Panc1 (cell line): ENCODE measurements at regions not wholly inside any gene's neighbourhood (a gene's known extent, or its start where the extent isn't known, plus 50 kb on each side); places are given as distances from the start of the nearest gene placed in this dataset.

Experiments used
- ATAC-seq: fragments of 200-7000 bp; cut with Tn5 transposase; 2 replicates; pipeline ENCODE4 v1.9.1; 2020; ENCODE audit warnings: mild to moderate bottlenecking, moderate library complexity
- BruUV-seq: library from RNA; stranded (reverse); fragments of 400-500 nt; replicated peaks from 2 replicates; lab custom pipeline; 2021; lab: Mats Ljungman, UMichigan
- CTCF ChIA-PET: fragments of 300-600 bp; sonication (Branson Sonifier 250); formaldehyde crosslinking; loops from one replicate; lab custom pipeline; 2022; ENCODE audit warnings: antibody characterized with exemption; lab: Charles Lee
- POLR2A ChIA-PET: fragments of 300-600 bp; sonication (Branson Sonifier 250); formaldehyde crosslinking; loops from one replicate; lab custom pipeline; 2022; ENCODE audit warnings: antibody characterized with exemption; lab: Charles Lee
- DNase-seq: peaks from one replicate; pipeline ENCODE4 v3.0.0-alpha.2; 2010; ENCODE audit warnings: low read depth, low spot score
- H3K27ac ChIP-seq: 2 replicates; pipeline ENCODE4 v1.5.1; 2011; ENCODE audit warnings: mild to moderate bottlenecking, low read length, inconsistent platforms
- H3K27me3 ChIP-seq: fragments of 200-500 bp; sonication (Bioruptor generic); 2 replicates; pipeline ENCODE4 v1.6.0; 2014; ENCODE audit warnings: low read length, inconsistent platforms; ENCODE audit not compliant: control insufficient read depth, insufficient read depth
- H3K36me3 ChIP-seq: fragments of 200-500 bp; sonication (Bioruptor generic); 2 replicates; pipeline ENCODE4 v1.5.1; 2014; ENCODE audit warnings: inconsistent platforms, mild to moderate bottlenecking, low read length, moderate library complexity; ENCODE audit not compliant: control insufficient read depth, insufficient read depth
- H3K4me1 ChIP-seq: 2 replicates; pipeline ENCODE4 v1.5.1; 2011; ENCODE audit warnings: inconsistent platforms, mild to moderate bottlenecking, low read length, moderate library complexity; ENCODE audit not compliant: control insufficient read depth, insufficient read depth
- H3K4me3 ChIP-seq, 2 experiments: 2 replicates each; pipeline ENCODE4 v1.5.1; 2011 to 2012; ENCODE audit warnings: low read depth in 2 of 2, low read length in 2 of 2, mild to moderate bottlenecking in 2 of 2, inconsistent platforms in 1 of 2, moderate library complexity in 1 of 2
- H3K9me3 ChIP-seq: fragments of 200-500 bp; sonication (Bioruptor generic); 2 replicates; pipeline ENCODE4 v1.5.1; 2014; ENCODE audit warnings: low read depth, mild to moderate bottlenecking, inconsistent platforms, low read length, moderate library complexity; ENCODE audit not compliant: control insufficient read depth, insufficient read depth
- POLR2AphosphoS5 ChIP-seq: IDR thresholded peaks from 2 replicates; pipeline ENCODE4 v1.6.1; 2012; ENCODE audit warnings: mild to moderate bottlenecking, low read depth, low read length, moderate library complexity
- SIN3A ChIP-seq: IDR thresholded peaks from 2 replicates; pipeline ENCODE4 v1.6.1; 2012; ENCODE audit warnings: low read depth, mild to moderate bottlenecking, low read length, moderate library complexity, borderline replicate concordance; ENCODE audit not compliant: insufficient read depth
- TCF7L2 ChIP-seq: IDR thresholded peaks from 2 replicates; pipeline ENCODE4 v1.6.1; 2011; ENCODE audit warnings: mild to moderate bottlenecking, low read depth, low read length, inconsistent platforms
- in situ Hi-C: cut with HindIII; loops from 2 replicates; pipeline ENCODE4 v1.10.0; 2016; ENCODE audit warnings: low sequenced_read_pairs, low pct_unique_long_range_greater_than_20kb
- intact Hi-C: fragments of 100-400 bp; cut with micrococcal nuclease; formaldehyde crosslinking; loops from one replicate; pipeline ENCODE4 v1.10.0; 2022; ENCODE audit not compliant: unreplicated experiment
- TF ChIP-seq, protein P1 (sequence below), 2 experiments: IDR thresholded peaks; 2 replicates each; pipeline ENCODE4 v1.6.1; 2011 to 2012; ENCODE audit warnings: low read depth in 2 of 2, control low read depth in 1 of 2, low read length in 1 of 2, mild to moderate bottlenecking in 1 of 2, moderate library complexity in 1 of 2; ENCODE audit not compliant: insufficient read depth in 1 of 2
- TF ChIP-seq, protein P2 (sequence below): fragments of 450-650 bp; IDR thresholded peaks from 2 replicates; pipeline ENCODE4 v1.5.1; 2017; ENCODE audit warnings: mild to moderate bottlenecking

DNA sequence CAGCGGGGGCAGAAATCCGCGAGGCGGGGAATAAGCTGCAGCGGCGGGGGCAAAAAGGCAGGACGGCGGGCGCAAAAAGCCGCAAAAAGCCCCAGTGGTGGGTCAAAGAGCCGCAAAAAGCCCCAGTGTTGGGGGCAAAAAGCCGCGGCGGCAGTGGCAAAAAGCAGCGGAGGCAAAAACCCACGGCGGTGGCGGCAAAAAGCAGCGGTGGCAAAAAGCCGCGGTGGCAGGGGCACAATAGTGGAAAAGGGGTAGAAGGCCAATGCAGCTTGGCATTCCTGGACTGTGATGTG, 525.3 kb downstream of the ZNF33B start:
- Histone ChIP-seq H3K36me3 (no peaks in the 10 kb centered on the region), H3K27ac (no peak overlapping the region), H3K4me3 (no peak overlapping the region), H3K27me3 (no peaks in the 10 kb centered on the region), H3K9me3 (no peaks in the 10 kb centered on the region), H3K4me1 (no peaks in the 10 kb centered on the region)
- no TSS peak for BruUV-seq
- in situ Hi-C loops: no loop called here
- no peak for DNase-seq
- no peak for TF ChIP-seq POLR2AphosphoS5
- TF ChIP-seq, protein P1, sequence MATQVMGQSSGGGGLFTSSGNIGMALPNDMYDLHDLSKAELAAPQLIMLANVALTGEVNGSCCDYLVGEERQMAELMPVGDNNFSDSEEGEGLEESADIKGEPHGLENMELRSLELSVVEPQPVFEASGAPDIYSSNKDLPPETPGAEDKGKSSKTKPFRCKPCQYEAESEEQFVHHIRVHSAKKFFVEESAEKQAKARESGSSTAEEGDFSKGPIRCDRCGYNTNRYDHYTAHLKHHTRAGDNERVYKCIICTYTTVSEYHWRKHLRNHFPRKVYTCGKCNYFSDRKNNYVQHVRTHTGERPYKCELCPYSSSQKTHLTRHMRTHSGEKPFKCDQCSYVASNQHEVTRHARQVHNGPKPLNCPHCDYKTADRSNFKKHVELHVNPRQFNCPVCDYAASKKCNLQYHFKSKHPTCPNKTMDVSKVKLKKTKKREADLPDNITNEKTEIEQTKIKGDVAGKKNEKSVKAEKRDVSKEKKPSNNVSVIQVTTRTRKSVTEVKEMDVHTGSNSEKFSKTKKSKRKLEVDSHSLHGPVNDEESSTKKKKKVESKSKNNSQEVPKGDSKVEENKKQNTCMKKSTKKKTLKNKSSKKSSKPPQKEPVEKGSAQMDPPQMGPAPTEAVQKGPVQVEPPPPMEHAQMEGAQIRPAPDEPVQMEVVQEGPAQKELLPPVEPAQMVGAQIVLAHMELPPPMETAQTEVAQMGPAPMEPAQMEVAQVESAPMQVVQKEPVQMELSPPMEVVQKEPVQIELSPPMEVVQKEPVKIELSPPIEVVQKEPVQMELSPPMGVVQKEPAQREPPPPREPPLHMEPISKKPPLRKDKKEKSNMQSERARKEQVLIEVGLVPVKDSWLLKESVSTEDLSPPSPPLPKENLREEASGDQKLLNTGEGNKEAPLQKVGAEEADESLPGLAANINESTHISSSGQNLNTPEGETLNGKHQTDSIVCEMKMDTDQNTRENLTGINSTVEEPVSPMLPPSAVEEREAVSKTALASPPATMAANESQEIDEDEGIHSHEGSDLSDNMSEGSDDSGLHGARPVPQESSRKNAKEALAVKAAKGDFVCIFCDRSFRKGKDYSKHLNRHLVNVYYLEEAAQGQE (IDR thresholded peaks at IDR 0.05; ENCODE audit: insufficient read depth in 1 of 2, low read depth in 2 of 2, low read length in 1 of 2): no peak
- TF ChIP-seq TCF7L2: no peak
- TF ChIP-seq, protein P2, sequence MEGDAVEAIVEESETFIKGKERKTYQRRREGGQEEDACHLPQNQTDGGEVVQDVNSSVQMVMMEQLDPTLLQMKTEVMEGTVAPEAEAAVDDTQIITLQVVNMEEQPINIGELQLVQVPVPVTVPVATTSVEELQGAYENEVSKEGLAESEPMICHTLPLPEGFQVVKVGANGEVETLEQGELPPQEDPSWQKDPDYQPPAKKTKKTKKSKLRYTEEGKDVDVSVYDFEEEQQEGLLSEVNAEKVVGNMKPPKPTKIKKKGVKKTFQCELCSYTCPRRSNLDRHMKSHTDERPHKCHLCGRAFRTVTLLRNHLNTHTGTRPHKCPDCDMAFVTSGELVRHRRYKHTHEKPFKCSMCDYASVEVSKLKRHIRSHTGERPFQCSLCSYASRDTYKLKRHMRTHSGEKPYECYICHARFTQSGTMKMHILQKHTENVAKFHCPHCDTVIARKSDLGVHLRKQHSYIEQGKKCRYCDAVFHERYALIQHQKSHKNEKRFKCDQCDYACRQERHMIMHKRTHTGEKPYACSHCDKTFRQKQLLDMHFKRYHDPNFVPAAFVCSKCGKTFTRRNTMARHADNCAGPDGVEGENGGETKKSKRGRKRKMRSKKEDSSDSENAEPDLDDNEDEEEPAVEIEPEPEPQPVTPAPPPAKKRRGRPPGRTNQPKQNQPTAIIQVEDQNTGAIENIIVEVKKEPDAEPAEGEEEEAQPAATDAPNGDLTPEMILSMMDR: no peak
- TF ChIP-seq SIN3A: no peak
- CTCF ChIA-PET: no interaction called here
- ATAC-seq: no peak
- intact Hi-C loops: no loop called here
- POLR2A ChIA-PET: no interaction called here

DNA sequence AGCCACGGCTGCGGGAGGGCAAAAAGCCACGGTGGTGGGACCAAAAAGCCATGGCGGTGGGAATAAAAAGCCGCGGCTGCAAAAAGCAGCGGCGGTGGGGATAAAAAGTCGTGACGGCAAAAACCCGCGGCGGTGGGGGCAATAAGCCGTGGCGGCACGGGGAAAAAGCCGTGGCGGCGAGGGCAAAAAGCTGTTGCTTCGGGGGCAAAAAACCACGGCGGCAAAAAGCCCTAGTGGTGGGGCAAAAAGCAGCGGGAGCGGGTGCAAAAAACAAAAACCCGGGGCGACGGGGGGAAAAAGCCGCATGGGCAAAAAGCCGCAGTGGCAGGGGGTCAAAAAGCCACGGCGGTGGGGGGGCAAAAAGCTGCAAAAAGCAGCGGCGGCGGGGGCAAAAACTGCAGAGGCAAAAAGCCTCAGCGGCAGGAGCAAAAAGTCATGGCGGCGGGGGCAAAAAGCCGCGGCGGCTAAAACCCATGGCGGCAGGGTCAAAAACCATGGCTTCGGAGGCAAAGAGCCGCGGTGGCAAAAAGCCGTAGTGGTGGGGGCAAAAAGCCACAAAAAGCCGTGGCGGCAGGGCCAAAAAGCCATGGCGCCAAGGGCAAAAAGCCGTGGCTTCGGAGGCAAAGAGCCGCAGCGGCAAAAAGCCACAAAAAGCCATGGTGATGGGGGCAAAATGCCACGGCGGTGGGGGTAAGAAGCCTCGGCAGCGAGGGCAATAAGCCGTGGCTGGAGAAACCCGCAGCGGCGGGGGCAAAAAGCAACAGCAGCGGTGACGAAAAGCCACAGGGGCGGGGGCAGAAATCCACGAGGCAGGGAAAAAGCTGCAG, 525.8 kb downstream of the ZNF33B start:
- intact Hi-C loops (no loop called here), in situ Hi-C loops (no loop called here)
- no peak for ATAC-seq
- DNase-seq: no peak
- ChIA-PET CTCF (no interaction called here), POLR2A (no interaction called here)
- no peak overlapping the region for H3K4me3 ChIP-seq
- TF ChIP-seq POLR2AphosphoS5 (no peak), TCF7L2 (no peak), SIN3A (no peak)
- TF ChIP-seq, protein P2: no peak
- TF ChIP-seq, protein P1 (IDR thresholded peaks at IDR 0.05; ENCODE audit: insufficient read depth in 1 of 2, low read depth in 2 of 2, low read length in 1 of 2): no peak
- no peaks in the 10 kb centered on the region for H3K4me1 ChIP-seq
- H3K9me3 ChIP-seq: no peaks in the 10 kb centered on the region
- BruUV-seq: no TSS peak
- H3K36me3 ChIP-seq: no peaks in the 10 kb centered on the region
- no peak overlapping the region for H3K27ac ChIP-seq
- H3K27me3 ChIP-seq: no peaks in the 10 kb centered on the region
